HG03432 (cell line): ENCODE measurements at regions not wholly inside any gene's neighbourhood (a gene's known extent, or its start where the extent isn't known, plus 50 kb on each side); places are given as distances from the start of the nearest gene placed in this dataset.
A peak's percentile ranks its signal among the peaks of the same experiment; 100 is the strongest.
"Not testable (repeated sequence)": the region's sequence is repeated elsewhere in the genome, so short reads cannot be mapped to it uniquely, and the experiment has no call there.

Experiments used
- ATAC-seq: cut with Tn5 transposase; IDR thresholded peaks from one replicate; pipeline ENCODE4 v1.9.1; 2021; ENCODE audit warnings: mild to moderate bottlenecking, moderate library complexity; ENCODE audit not compliant: unreplicated experiment

GRCh38 chr6:168915855-168916254, 337.8 kb downstream of the THBS2 start:
- no peak for ATAC-seq

DNA sequence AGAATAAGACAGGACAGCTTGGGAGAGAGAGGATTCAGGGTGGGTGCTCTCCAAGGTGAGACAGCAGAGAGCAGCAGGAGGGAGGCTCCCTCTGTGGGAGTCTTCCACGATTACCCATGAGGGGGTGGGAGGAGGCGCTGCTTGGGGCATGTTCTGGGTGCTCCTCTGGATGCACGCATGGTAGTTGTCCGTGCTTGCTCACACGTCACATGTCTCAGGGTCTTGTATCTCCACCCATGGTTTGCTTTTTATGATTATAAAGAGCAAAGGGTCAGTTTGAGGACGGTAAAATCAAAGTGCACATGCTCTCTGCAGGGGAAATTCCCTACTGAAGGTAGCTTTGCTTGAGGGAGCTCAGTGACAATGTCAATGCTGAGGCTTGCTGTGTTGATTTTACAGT, 338.4 kb downstream of the THBS2 start:
- ATAC-seq: no peak

DNA sequence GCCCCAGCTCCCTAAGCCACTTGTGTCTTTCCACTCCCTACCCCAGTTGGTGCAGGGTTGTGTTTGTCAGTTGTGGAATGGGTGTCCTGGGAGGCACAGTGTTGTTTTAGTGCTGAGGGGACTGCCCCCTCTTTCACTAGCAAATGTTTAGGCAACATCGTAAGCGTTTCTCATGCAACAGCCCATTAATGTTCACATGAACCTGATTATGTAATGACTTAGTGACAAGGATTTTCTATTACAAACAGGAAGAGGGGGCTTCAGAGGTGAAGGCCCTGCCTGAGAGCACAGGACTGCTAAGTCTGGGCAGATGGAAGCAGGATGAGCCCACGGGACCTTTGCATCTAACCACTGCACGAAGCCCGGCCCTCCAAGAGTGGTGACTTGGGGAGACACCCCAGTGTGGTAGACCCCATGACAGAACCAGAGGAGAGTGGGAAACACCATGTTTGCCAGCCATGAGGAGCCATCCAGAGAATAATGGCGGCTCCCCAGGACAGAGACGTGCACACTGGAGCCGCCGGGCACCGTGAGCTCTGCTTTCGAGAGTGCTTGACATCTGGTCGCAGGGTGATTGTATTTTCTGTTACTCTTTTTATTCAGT, 339.7 kb downstream of the THBS2 start:
- no peak for ATAC-seq

DNA sequence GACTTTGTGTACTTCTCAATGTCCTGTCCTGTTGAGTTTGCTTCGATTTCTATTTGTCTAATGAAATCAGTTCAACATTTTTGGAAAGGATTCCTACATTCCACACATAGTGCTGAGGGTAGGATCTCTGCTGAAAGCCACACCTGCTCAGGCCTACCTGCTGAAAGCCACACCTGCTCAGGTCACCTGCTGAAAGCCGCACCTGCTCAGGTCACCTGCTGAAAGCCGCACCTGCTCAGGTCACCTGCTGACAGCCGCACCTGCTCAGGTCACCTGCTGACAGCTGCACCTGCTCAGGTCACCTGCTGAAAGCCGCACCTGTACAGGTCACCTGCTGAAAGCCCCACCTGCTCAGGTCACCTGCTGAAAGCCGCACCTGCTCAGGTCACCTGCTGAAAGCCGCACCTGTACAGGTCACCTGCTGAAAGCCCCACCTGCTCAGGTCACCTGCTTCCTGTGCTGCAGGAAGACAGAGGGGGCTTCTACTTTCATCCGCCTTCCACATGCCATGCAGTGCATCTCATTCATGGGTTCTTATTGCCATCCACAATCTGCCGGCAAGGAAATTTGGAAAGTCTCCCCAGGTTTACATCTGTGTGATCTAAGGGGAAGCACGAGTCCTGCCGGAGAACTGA, 340.3 kb downstream of the THBS2 start:
- ATAC-seq: not testable (repeated sequence)

GRCh38 chr6:168909288-168909687, 344.4 kb downstream of the THBS2 start:
- ATAC-seq: no peak

DNA sequence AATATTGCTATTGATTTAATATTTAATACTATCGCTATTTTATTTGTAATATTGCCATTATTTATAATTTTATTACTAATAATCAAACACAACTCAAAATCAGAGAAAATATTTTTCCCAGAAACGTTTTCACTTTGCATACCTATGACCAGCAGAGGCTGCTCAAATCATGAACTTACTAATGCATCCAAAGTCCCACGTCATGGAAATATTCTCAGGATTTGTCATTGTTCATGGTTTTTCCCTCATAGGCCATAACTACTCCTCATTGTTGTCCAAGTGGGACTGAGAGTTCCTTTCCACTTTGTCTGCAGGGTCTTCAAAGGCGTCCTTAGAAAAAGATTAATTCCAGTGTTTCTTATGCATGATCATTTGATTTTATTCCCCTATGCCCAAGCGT, 344.8 kb downstream of the THBS2 start:
- ATAC-seq: no peak

GRCh38 chr6:168908166-168908565, 345.5 kb downstream of the THBS2 start:
- ATAC-seq: no peak

GRCh38 chr6:168906391-168906790, 347.3 kb downstream of the THBS2 start:
- no peak for ATAC-seq

- ATAC-seq: no peak
These were observed 348.1 kb downstream of the THBS2 start for GRCh38 chr6:168905451-168906090.

DNA sequence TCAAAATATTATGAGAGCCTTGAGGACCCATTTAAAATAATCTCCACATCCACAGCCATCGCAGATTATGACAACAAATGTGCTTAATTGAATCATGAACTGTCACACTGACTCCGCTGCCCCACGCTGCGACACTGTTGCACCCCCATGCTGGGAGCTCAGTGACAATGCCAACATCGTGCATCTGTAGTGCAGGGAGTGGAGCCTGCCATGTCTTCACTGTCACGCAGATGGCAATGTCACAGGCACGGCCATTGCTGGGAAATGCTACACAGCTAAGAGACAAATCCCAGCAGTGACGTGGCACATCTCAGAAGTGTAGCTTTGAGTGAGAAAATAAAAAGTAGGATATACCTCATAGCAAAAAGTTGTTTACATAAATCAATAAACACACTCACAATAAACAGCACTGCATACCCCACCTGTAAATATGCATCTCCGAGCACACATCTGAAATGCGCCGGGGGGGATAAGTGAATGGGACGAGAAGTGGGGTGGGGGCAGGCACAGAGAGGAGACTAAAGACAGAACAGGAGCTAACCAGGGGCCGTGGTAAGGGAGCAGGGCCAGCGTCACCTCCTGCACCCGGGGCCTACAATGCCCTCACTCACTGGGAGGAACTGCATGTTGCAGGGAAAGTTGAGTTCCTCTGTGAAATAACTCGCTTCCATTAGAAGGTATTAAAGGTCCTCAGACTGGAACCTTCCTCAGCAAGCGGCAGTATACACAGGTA, 349.9 kb downstream of the THBS2 start:
- ATAC-seq: no peak

DNA sequence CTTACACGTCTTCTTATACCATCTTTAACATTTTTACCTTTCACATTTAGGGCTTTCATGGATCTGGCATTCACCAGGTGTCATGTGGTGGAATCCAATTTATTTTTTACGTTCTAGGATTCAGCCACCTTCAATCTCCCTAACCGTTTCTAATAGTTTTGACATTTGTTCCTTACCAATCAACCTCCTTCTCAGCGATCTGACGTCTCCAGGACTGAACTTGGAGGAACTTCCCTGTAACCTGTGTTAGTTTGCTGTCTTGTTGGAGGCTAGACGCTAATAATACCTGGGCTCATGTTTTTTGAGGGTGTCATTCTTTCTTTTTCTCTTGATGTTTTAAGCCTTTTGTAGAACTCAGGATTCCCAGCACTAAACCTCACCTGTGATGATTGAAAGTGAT, 351.6 kb downstream of the THBS2 start:
- no peak for ATAC-seq

GRCh38 chr6:168901076-168901475, 352.6 kb downstream of the THBS2 start:
- no peak for ATAC-seq

GRCh38 chr6:168896321-168896720, 357.3 kb downstream of the THBS2 start:
- no peak for ATAC-seq

DNA sequence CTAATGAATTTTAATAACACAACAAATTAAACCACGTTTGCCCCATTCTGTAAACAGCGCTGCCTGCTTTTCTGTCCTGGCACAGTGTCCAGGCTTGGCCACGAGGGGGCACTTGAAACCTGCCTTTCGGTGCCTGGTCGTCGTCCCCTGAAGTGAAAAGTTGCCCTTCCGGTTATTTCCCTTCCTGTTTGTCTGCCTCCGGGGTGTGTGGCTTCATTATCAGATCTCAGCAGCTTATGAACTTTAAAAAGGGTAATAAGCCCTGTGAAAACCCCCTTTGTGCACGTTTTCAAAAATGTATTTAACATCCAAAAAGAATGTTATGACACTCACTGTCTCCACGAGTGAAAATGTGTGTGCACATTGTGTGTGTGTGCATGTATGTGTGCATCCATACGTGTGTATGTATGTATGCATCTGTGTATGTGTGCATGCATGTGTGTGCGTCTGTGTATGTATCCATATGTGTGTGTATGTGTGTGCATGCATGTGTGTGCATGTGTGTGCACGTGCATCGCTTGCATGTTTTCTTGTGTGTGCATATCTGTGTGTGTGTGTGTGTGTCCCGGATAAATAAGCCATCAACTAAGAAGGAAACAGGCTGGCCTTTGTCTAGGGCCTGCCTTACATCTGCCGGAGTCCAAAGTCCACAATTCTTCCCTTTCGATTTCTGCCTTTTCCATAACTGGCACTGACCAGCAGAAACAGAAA, 358.4 kb downstream of the THBS2 start:
- ATAC-seq: peak; percentile 97

GRCh38 chr6:168892031-168892430, 361.6 kb downstream of the THBS2 start:
- ATAC-seq: no peak

DNA sequence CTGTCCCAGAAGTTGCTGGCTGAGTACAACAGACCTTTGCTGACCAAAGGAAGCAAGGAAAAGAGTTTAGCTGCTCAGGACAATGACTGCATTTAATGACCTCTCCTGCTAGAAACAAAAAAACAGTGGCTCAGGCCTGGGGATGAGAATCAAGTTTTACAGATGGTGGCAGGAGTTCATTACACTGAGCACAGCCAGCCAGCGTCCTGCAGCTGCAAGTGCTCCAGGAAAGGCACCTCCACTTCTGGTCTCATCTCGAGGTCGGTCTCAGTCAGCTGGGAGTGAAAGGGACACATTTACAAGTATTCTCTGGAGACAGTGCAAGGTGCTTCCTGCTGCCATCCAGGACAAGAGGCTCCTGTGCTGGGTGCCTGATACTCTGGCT, 362.7 kb downstream of the THBS2 start:
- ATAC-seq: no peak

DNA sequence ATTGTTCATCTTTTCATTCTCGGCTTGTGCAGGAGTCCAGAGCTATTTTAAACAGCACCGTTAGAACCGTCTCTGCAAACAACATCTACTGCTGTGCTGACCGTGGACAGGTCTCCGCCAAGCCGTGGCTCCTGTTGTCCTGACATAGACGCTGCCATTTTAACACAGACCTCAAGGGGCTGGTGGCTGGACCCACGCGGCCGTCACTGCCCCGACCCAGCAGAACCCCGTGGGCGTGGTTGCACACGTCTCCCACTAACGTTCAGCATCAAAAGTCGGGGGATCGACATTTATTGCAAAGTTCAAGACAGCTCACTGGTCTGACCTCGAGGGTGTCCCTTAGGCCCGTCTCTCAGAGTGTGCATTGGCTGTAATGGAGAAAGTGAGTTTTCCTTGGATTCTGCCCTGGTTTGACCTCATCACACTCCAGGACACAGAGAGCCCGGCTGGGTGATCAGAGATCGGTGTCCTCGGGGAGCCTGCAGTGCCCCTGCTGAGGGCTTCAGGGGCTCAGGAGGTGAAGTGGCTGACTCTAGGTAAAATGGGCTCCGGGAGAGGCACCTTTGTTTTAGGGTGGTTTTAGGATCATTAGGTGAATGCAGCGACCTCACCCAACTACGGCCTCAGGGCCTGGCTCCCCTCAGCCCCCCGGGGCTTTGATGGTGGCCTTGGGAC, 363.2 kb downstream of the THBS2 start:
- no peak for ATAC-seq

DNA sequence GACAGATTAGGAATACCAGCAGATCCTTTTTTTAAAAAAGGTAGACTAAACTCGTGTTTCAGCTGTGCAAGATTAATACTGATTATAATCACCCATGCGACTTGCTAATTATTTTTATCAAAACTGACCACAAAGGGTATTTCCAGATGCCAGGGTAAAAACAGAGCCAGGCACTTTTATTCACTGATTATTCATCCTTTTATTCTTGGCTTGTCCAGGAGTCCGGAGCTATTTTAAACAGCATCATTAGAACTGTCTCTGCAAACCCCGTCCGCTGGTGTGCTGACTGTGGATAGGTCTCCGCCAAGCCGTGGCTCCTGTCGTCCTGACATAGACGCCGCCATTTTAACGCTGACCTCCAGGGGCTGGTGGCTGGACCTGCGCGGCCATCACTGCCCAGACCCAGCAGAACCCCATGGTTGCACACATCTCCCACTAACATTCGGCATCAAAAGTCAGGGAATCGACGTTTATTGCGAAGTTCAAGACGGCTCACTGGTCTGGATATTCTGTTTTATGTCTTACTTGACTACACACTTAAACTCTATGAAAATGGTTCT, 364.8 kb downstream of the THBS2 start:
- ATAC-seq: no peak

- ATAC-seq: no peak
These were observed 365.5 kb downstream of the THBS2 start for GRCh38 chr6:168888102-168888501.

DNA sequence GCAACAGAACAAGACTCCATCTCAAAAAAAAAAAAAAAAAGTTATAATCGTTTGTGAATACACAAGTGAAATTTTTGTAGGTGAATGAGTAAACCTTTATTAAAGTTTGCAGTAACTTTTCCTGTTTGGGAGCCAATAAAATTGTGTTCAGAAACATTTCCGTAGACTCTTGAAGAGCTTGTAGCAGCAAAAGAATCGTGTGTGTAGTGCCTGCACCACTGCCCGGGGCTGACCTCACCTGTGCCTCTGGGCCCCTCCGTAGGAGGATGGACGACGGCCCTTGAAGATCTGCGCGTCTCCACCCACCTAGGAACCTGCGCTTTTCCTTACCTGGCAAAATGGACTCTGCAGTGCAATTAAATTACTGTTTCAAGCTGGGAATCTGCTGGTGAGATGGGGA, 366.0 kb downstream of the THBS2 start:
- ATAC-seq: no peak
